GM23338 (cell line): ENCODE measurements at regions not wholly inside any gene's neighbourhood (a gene's known extent, or its start where the extent isn't known, plus 50 kb on each side); places are given as distances from the start of the nearest gene placed in this dataset.

ENCODE experiments used
- ATAC-seq: fragments of 200-7000 bp; cut with Tn5 transposase; 3 replicates; pipeline ENCODE4 v1.9.1; 2020
- DNase-seq: peaks from one replicate; pipeline ENCODE4 v3.0.0-alpha.2; 2015; ENCODE audit warnings: low spot score
- H2AFZ ChIP-seq: fragments of 200-600 bp; sonication (generic); 2 replicates; pipeline ENCODE4 v1.8.0; 2016; ENCODE audit warnings: antibody characterized with exemption, mild to moderate bottlenecking, moderate library complexity
- H3F3A ChIP-seq: fragments of 200-600 bp; sonication (generic); replicated peaks from 2 replicates; pipeline ENCODE4 v1.8.0; 2017; ENCODE audit warnings: antibody characterized with exemption, mixed run types, low read depth
- H3K27ac ChIP-seq: fragments of 200-600 bp; sonication (generic); 2 replicates; pipeline ENCODE4 v1.6.1; 2016; ENCODE audit warnings: low read depth
- H3K27me3 ChIP-seq: fragments of 200-600 bp; sonication (generic); 2 replicates; pipeline ENCODE4 v1.8.0; 2016; ENCODE audit warnings: mild to moderate bottlenecking, mixed run types, moderate library complexity; ENCODE audit not compliant: insufficient read depth
- H3K36me3 ChIP-seq: fragments of 200-600 bp; sonication (generic); 2 replicates; pipeline ENCODE4 v1.8.0; 2016; ENCODE audit warnings: mild to moderate bottlenecking; ENCODE audit not compliant: insufficient read depth
- H3K4me1 ChIP-seq: fragments of 200-600 bp; sonication (generic); 2 replicates; pipeline ENCODE4 v1.8.0; 2016; ENCODE audit warnings: mild to moderate bottlenecking, moderate library complexity; ENCODE audit not compliant: insufficient read depth
- H3K4me2 ChIP-seq: fragments of 200-600 bp; sonication (generic); 2 replicates; pipeline ENCODE4 v1.7.1; 2017; ENCODE audit warnings: mixed run types
- H3K4me3 ChIP-seq: fragments of 200-600 bp; sonication (generic); 2 replicates; pipeline ENCODE4 v1.6.1; 2016; ENCODE audit warnings: mixed run types
- H3K79me2 ChIP-seq: fragments of 200-600 bp; sonication (generic); replicated peaks from 2 replicates; pipeline ENCODE4 v1.8.0; 2017; ENCODE audit warnings: mild to moderate bottlenecking; ENCODE audit not compliant: insufficient read depth
- H3K9me2 ChIP-seq: fragments of 200-600 bp; sonication (generic); 2 replicates; pipeline ENCODE4 v1.8.0; 2017; ENCODE audit not compliant: insufficient read depth
- H4K20me1 ChIP-seq: fragments of 200-600 bp; sonication (generic); replicated peaks from 2 replicates; pipeline ENCODE4 v1.8.0; 2017; ENCODE audit warnings: mild to moderate bottlenecking; ENCODE audit not compliant: insufficient read depth
- H3K27ac Mint-ChIP-seq: 2 replicates; pipeline ENCODE4 v1.8.0; 2020; ENCODE audit warnings: inconsistent platforms, mild to moderate bottlenecking, moderate library complexity, mixed read lengths
- H3K27me3 Mint-ChIP-seq: 3 replicates; pipeline ENCODE4 v1.8.0; 2022; ENCODE audit warnings: low read depth, mild to moderate bottlenecking, moderate library complexity, mixed read lengths, inconsistent platforms; ENCODE audit not compliant: insufficient read depth, poor library complexity
- H3K36me3 Mint-ChIP-seq: 3 replicates; pipeline ENCODE4 v1.8.0; 2021; ENCODE audit warnings: low read depth, mild to moderate bottlenecking, inconsistent platforms, moderate library complexity, mixed read lengths
- H3K4me1 Mint-ChIP-seq: 3 replicates; pipeline ENCODE4 v1.8.0; 2020; ENCODE audit warnings: mild to moderate bottlenecking, inconsistent platforms, mixed read lengths
- H3K4me3 Mint-ChIP-seq: 3 replicates; pipeline ENCODE4 v1.8.0; 2021; ENCODE audit warnings: moderate library complexity, mild to moderate bottlenecking, inconsistent platforms, mixed read lengths
- H3K9me3 Mint-ChIP-seq: 3 replicates; pipeline ENCODE4 v1.8.0; 2020; ENCODE audit warnings: moderate library complexity, mild to moderate bottlenecking, inconsistent platforms, mixed read lengths
- CREB1 ChIP-seq: fragments of 250-450 bp; sonication (Bioruptor Pico); IDR thresholded peaks from 2 replicates; pipeline ENCODE4 v1.5.0; 2020; ENCODE audit warnings: low read depth, mild to moderate bottlenecking, moderate library complexity
- EZH2 ChIP-seq: fragments of 200-600 bp; sonication (generic); IDR thresholded peaks from one replicate; pipeline ENCODE4 v1.8.0; 2017; ENCODE audit warnings: antibody characterized with exemption, mild to moderate bottlenecking, low read depth; ENCODE audit not compliant: unreplicated experiment
- EZH2phosphoT487 ChIP-seq: fragments of 200-600 bp; sonication (generic); IDR thresholded peaks from one replicate; pipeline ENCODE4 v1.8.1; 2018; ENCODE audit warnings: antibody characterized with exemption; ENCODE audit not compliant: unreplicated experiment
- JUNB ChIP-seq: IDR thresholded peaks from one replicate; pipeline ENCODE4 v1.6.1; 2016; ENCODE audit warnings: antibody characterized with exemption; ENCODE audit not compliant: unreplicated experiment
- ZNF331 ChIP-seq: fragments of 250-450 bp; sonication (Bioruptor Pico); IDR thresholded peaks from 2 replicates; pipeline ENCODE4 v1.5.0; 2020; ENCODE audit warnings: low read depth, mild to moderate bottlenecking, moderate library complexity
- TF ChIP-seq, protein P1 (sequence below): IDR thresholded peaks from 2 replicates; pipeline ENCODE4 v1.6.1; 2016; ENCODE audit warnings: antibody characterized with exemption
- TF ChIP-seq, protein P2 (sequence below): IDR thresholded peaks from one replicate; pipeline ENCODE4 v1.6.1; 2018; ENCODE audit warnings: antibody characterized with exemption; ENCODE audit not compliant: unreplicated experiment
- TF ChIP-seq, protein P3 (sequence below), 2 experiments: fragments of 200-600 bp in 1 of 2; sonication (generic) in 1 of 2; conservative IDR thresholded peaks; 2 replicates each; pipeline versions ENCODE4 v1.5.1 to v1.6.1; 2016 to 2017; ENCODE audit warnings: antibody characterized with exemption in 2 of 2, low read depth in 2 of 2, mild to moderate bottlenecking in 2 of 2, moderate library complexity in 1 of 2
- TF ChIP-seq, protein P4 (sequence below): fragments of 250-450 bp; sonication (Bioruptor Pico); IDR thresholded peaks from 2 replicates; pipeline ENCODE4 v1.5.0; 2020; ENCODE audit warnings: mild to moderate bottlenecking, moderate library complexity

DNA sequence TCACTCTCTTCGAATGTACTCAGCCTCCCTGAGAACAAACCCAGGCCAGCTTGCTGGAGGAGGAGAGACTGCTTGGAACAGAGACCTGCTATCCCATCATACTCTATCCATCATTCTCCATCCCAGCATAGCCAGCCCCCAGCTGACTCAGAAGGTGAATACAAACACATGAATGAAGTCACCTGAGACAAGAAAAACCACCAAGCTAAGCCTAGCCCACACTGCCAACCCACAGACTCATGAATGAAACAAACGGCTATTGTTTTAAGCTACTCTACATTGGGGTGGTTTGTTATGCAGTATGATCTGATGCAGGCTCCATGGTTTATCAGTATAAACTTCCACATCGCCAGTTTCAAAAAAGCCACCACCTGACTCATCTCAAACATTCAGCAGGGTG, 395.6 kb downstream of the SETD4 start:
- H3K4me1 ChIP-seq, result no peaks in the 10 kb centered on the region
- no peak overlapping the region for H2AFZ ChIP-seq
- no peak overlapping the region for H3K4me3 ChIP-seq
- H3K27me3 ChIP-seq, result no peaks in the 10 kb centered on the region
- no peaks in the 10 kb centered on the region for H3K9me3 Mint-ChIP-seq
- H3K4me2 ChIP-seq, result no peak overlapping the region
- H3K9me2 ChIP-seq, result peaks cover 19% of the 10 kb centered on the region
- H3K79me2 ChIP-seq, result no peaks in the 10 kb centered on the region
- H3K27me3 Mint-ChIP-seq, result peaks cover 4% of the 10 kb centered on the region
- H4K20me1 ChIP-seq, result no peaks in the 10 kb centered on the region
- H3K36me3 Mint-ChIP-seq, result no peaks in the 10 kb centered on the region
- no peak for DNase-seq
- H3F3A ChIP-seq, result no peaks in the 10 kb centered on the region
- no peak overlapping the region for H3K4me3 Mint-ChIP-seq
- no peaks in the 10 kb centered on the region for H3K36me3 ChIP-seq
- no peak for ATAC-seq
- H3K27ac Mint-ChIP-seq, result no peak overlapping the region
- no peak overlapping the region for H3K27ac ChIP-seq
- TF ChIP-seq, protein P1, sequence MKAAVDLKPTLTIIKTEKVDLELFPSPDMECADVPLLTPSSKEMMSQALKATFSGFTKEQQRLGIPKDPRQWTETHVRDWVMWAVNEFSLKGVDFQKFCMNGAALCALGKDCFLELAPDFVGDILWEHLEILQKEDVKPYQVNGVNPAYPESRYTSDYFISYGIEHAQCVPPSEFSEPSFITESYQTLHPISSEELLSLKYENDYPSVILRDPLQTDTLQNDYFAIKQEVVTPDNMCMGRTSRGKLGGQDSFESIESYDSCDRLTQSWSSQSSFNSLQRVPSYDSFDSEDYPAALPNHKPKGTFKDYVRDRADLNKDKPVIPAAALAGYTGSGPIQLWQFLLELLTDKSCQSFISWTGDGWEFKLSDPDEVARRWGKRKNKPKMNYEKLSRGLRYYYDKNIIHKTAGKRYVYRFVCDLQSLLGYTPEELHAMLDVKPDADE, result no peak
- TF ChIP-seq CREB1 (CRISPR knock-in tag) (no peak), EZH2phosphoT487 (no peak), EZH2 (no peak), JUNB (no peak), ZNF331 (CRISPR knock-in tag) (no peak)
- TF ChIP-seq, protein P2, sequence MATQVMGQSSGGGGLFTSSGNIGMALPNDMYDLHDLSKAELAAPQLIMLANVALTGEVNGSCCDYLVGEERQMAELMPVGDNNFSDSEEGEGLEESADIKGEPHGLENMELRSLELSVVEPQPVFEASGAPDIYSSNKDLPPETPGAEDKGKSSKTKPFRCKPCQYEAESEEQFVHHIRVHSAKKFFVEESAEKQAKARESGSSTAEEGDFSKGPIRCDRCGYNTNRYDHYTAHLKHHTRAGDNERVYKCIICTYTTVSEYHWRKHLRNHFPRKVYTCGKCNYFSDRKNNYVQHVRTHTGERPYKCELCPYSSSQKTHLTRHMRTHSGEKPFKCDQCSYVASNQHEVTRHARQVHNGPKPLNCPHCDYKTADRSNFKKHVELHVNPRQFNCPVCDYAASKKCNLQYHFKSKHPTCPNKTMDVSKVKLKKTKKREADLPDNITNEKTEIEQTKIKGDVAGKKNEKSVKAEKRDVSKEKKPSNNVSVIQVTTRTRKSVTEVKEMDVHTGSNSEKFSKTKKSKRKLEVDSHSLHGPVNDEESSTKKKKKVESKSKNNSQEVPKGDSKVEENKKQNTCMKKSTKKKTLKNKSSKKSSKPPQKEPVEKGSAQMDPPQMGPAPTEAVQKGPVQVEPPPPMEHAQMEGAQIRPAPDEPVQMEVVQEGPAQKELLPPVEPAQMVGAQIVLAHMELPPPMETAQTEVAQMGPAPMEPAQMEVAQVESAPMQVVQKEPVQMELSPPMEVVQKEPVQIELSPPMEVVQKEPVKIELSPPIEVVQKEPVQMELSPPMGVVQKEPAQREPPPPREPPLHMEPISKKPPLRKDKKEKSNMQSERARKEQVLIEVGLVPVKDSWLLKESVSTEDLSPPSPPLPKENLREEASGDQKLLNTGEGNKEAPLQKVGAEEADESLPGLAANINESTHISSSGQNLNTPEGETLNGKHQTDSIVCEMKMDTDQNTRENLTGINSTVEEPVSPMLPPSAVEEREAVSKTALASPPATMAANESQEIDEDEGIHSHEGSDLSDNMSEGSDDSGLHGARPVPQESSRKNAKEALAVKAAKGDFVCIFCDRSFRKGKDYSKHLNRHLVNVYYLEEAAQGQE, result no peak
- TF ChIP-seq, protein P3, sequence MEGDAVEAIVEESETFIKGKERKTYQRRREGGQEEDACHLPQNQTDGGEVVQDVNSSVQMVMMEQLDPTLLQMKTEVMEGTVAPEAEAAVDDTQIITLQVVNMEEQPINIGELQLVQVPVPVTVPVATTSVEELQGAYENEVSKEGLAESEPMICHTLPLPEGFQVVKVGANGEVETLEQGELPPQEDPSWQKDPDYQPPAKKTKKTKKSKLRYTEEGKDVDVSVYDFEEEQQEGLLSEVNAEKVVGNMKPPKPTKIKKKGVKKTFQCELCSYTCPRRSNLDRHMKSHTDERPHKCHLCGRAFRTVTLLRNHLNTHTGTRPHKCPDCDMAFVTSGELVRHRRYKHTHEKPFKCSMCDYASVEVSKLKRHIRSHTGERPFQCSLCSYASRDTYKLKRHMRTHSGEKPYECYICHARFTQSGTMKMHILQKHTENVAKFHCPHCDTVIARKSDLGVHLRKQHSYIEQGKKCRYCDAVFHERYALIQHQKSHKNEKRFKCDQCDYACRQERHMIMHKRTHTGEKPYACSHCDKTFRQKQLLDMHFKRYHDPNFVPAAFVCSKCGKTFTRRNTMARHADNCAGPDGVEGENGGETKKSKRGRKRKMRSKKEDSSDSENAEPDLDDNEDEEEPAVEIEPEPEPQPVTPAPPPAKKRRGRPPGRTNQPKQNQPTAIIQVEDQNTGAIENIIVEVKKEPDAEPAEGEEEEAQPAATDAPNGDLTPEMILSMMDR (conservative IDR thresholded peaks at IDR 0.05; ENCODE audit: low read depth in 2 of 2), result no peak
- TF ChIP-seq, protein P4, sequence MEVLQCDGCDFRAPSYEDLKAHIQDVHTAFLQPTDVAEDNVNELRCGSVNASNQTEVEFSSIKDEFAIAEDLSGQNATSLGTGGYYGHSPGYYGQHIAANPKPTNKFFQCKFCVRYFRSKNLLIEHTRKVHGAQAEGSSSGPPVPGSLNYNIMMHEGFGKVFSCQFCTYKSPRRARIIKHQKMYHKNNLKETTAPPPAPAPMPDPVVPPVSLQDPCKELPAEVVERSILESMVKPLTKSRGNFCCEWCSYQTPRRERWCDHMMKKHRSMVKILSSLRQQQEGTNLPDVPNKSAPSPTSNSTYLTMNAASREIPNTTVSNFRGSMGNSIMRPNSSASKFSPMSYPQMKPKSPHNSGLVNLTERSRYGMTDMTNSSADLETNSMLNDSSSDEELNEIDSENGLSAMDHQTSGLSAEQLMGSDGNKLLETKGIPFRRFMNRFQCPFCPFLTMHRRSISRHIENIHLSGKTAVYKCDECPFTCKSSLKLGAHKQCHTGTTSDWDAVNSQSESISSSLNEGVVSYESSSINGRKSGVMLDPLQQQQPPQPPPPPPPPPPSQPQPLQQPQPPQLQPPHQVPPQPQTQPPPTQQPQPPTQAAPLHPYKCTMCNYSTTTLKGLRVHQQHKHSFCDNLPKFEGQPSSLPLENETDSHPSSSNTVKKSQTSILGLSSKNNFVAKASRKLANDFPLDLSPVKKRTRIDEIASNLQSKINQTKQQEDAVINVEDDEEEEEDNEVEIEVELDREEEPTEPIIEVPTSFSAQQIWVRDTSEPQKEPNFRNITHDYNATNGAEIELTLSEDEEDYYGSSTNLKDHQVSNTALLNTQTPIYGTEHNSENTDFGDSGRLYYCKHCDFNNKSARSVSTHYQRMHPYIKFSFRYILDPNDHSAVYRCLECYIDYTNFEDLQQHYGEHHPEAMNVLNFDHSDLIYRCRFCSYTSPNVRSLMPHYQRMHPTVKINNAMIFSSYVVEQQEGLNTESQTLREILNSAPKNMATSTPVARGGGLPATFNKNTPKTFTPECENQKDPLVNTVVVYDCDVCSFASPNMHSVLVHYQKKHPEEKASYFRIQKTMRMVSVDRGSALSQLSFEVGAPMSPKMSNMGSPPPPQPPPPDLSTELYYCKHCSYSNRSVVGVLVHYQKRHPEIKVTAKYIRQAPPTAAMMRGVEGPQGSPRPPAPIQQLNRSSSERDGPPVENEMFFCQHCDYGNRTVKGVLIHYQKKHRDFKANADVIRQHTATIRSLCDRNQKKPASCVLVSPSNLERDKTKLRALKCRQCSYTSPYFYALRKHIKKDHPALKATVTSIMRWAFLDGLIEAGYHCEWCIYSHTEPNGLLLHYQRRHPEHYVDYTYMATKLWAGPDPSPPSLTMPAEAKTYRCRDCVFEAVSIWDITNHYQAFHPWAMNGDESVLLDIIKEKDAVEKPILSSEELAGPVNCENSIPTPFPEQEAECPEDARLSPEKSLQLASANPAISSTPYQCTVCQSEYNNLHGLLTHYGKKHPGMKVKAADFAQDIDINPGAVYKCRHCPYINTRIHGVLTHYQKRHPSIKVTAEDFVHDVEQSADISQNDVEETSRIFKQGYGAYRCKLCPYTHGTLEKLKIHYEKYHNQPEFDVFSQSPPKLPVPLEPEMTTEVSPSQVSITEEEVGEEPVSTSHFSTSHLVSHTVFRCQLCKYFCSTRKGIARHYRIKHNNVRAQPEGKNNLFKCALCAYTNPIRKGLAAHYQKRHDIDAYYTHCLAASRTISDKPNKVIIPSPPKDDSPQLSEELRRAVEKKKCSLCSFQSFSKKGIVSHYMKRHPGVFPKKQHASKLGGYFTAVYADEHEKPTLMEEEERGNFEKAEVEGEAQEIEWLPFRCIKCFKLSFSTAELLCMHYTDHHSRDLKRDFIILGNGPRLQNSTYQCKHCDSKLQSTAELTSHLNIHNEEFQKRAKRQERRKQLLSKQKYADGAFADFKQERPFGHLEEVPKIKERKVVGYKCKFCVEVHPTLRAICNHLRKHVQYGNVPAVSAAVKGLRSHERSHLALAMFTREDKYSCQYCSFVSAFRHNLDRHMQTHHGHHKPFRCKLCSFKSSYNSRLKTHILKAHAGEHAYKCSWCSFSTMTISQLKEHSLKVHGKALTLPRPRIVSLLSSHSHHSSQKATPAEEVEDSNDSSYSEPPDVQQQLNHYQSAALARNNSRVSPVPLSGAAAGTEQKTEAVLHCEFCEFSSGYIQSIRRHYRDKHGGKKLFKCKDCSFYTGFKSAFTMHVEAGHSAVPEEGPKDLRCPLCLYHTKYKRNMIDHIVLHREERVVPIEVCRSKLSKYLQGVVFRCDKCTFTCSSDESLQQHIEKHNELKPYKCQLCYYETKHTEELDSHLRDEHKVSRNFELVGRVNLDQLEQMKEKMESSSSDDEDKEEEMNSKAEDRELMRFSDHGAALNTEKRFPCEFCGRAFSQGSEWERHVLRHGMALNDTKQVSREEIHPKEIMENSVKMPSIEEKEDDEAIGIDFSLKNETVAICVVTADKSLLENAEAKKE, result no peak
- H3K4me1 Mint-ChIP-seq, result no peaks in the 10 kb centered on the region
